Breast epithelium (tissue), 4 donors: ENCODE measurements at regions not wholly inside any gene's neighbourhood (a gene's known extent, or its start where the extent isn't known, plus 50 kb on each side); places are given as distances from the start of the nearest gene placed in this dataset.

Source experiments
- DNase-seq, 2 donors: peaks; one replicate each; pipeline ENCODE4 v3.0.0-alpha.2; 2019; ENCODE audit warnings: low spot score in 2 of 2
- H3K27ac ChIP-seq, 2 donors: fragments of 200-600 bp; sonication (generic) in 1 of 2; one replicate each; pipeline ENCODE4 v1.5.1; 2016 to 2019; ENCODE audit warnings: mild to moderate bottlenecking in 1 of 2
- H3K27me3 ChIP-seq, 2 donors: fragments of 200-600 bp; sonication (generic) in 1 of 2; one replicate each; pipeline versions ENCODE4 v1.5.1 to v1.6.0; 2017 to 2019; ENCODE audit warnings: control low read depth in 1 of 2, mild to moderate bottlenecking in 1 of 2
- H3K36me3 ChIP-seq: fragments of 200-600 bp; one replicate; pipeline ENCODE4 v1.5.1; 2019
- H3K4me1 ChIP-seq, 2 donors: fragments of 200-600 bp; sonication (generic); one replicate each; pipeline ENCODE4 v1.5.1; 2016 to 2019; ENCODE audit warnings: control low read depth in 1 of 2
- H3K4me3 ChIP-seq, 3 donors: fragments of 200-600 bp; sonication (generic); 1 replicate in 2 of 3; 2 replicates in 1 of 3; pipeline ENCODE4 v1.5.1; 2016 to 2019; ENCODE audit warnings: mild to moderate bottlenecking in 3 of 3, moderate library complexity in 2 of 3
- H3K9me3 ChIP-seq, 2 donors: fragments of 200-600 bp; sonication (generic) in 1 of 2; one replicate each; pipeline ENCODE4 v1.5.1; 2016 to 2019; ENCODE audit warnings: control low read depth in 1 of 2
- CTCF ChIP-seq, 3 donors: fragments of 450-650 bp; IDR thresholded peaks; one replicate each; pipeline ENCODE4 v1.5.1; 2016 to 2017; ENCODE audit warnings: antibody characterized with exemption in 3 of 3, mild to moderate bottlenecking in 3 of 3, moderate library complexity in 3 of 3
- POLR2A ChIP-seq: fragments of 450-650 bp; IDR thresholded peaks from one replicate; pipeline ENCODE4 v1.6.1; 2016; ENCODE audit warnings: antibody characterized with exemption, mild to moderate bottlenecking, moderate library complexity
- POLR2AphosphoS5 ChIP-seq, 3 donors: sonication (generic); formaldehyde crosslinking; IDR thresholded peaks; one replicate each; pipeline ENCODE4 v1.6.1; 2017; ENCODE audit warnings: antibody characterized with exemption in 3 of 3
- intact Hi-C: fragments of 100-400 bp; cut with DNase I; formaldehyde crosslinking; loops from one replicate; pipeline ENCODE4 v1.15.1; 2023; ENCODE audit warnings: low total_unique reads

GRCh38 chr3:105214590-105214989, 152.1 kb upstream of the ALCAM start:
- Histone ChIP-seq H3K27ac (no peak overlapping the region), H3K4me3 (no peak overlapping the region), H3K36me3 (no peaks in the 10 kb centered on the region), H3K9me3 (no peaks in the 10 kb centered on the region), H3K4me1 (no peaks in the 10 kb centered on the region), H3K27me3 (no peaks in the 10 kb centered on the region)
- TF ChIP-seq CTCF (IDR thresholded peaks at IDR 0.05) (no peak), POLR2A (no peak)
- intact Hi-C loops, result no loop called here
- no peak for DNase-seq

- Histone ChIP-seq H3K27ac (no peak overlapping the region), H3K27me3 (no peaks in the 10 kb centered on the region), H3K4me1 (no peaks in the 10 kb centered on the region), H3K36me3 (no peaks in the 10 kb centered on the region), H3K9me3 (no peaks in the 10 kb centered on the region), H3K4me3 (no peak overlapping the region)
- intact Hi-C loops, result no loop called here
- no peak for DNase-seq
- TF ChIP-seq POLR2AphosphoS5 (IDR thresholded peaks at IDR 0.05), result no peak
- no peak for TF ChIP-seq POLR2A
- TF ChIP-seq CTCF (IDR thresholded peaks at IDR 0.05), result no peak
These were observed 144.1 kb upstream of the ALCAM start for GRCh38 chr3:105222568-105223093.

- Histone ChIP-seq H3K27ac (no peak overlapping the region), H3K27me3 (no peaks in the 10 kb centered on the region), H3K36me3 (no peaks in the 10 kb centered on the region), H3K4me1 (no peaks in the 10 kb centered on the region), H3K4me3 (no peak overlapping the region), H3K9me3 (no peaks in the 10 kb centered on the region)
- DNase-seq, result no peak
- intact Hi-C loops, result no loop called here
- TF ChIP-seq POLR2A (no peak), POLR2AphosphoS5 (IDR thresholded peaks at IDR 0.05) (no peak), CTCF (IDR thresholded peaks at IDR 0.05) (no peak)
These were observed 142.9 kb upstream of the ALCAM start for GRCh38 chr3:105223815-105224214.

- intact Hi-C loops, result no loop called here
- no peak for DNase-seq
- TF ChIP-seq CTCF (IDR thresholded peaks at IDR 0.05) (no peak), POLR2A (no peak)
- Histone ChIP-seq H3K4me3 (no peak overlapping the region), H3K27ac (no peak overlapping the region), H3K4me1 (no peaks in the 10 kb centered on the region), H3K27me3 (no peaks in the 10 kb centered on the region), H3K36me3 (no peaks in the 10 kb centered on the region), H3K9me3 (peaks cover 0 to 4% of the 10 kb centered on the region in 2 donors)
These were observed 138.0 kb upstream of the ALCAM start for GRCh38 chr3:105228696-105229095.

GRCh38 chr3:105232553-105232952, 134.2 kb upstream of the ALCAM start:
- Histone ChIP-seq H3K4me1 (no peaks in the 10 kb centered on the region), H3K9me3 (peaks cover 0 to 4% of the 10 kb centered on the region in 2 donors), H3K36me3 (no peaks in the 10 kb centered on the region), H3K27ac (no peak overlapping the region), H3K27me3 (no peaks in the 10 kb centered on the region), H3K4me3 (no peak overlapping the region)
- TF ChIP-seq POLR2A (no peak), CTCF (IDR thresholded peaks at IDR 0.05) (no peak), POLR2AphosphoS5 (IDR thresholded peaks at IDR 0.05) (no peak)
- no peak for DNase-seq
- intact Hi-C loops, result no loop called here
